WI38 (cell line): ENCODE measurements at regions not wholly inside any gene's neighbourhood (a gene's known extent, or its start where the extent isn't known, plus 50 kb on each side); places are given as distances from the start of the nearest gene placed in this dataset.

Experiments
- H3K4me3 ChIP-seq: 2 replicates; pipeline ENCODE4 v1.5.1; 2011; ENCODE audit warnings: low read depth, mild to moderate bottlenecking, control low read depth, low read length
- CTCF ChIP-seq: IDR thresholded peaks from 2 replicates; pipeline ENCODE4 v1.5.1; 2012; ENCODE audit warnings: low read depth, mild to moderate bottlenecking, control low read depth, low read length

- TF ChIP-seq CTCF, result no peak
- no peak overlapping the region for H3K4me3 ChIP-seq
These were observed 364.1 kb upstream of the KITLG start for GRCh38 chr12:88944397-88944796.

GRCh38 chr12:88940854-88941253 lies 360.6 kb upstream of the KITLG start:
- TF ChIP-seq CTCF, result no peak

GRCh38 chr12:88935856-88936255 lies 355.6 kb upstream of the KITLG start:
- no peak for TF ChIP-seq CTCF
- H3K4me3 ChIP-seq, result no peak overlapping the region

More at GRCh38 chr12:88940854-88941253, 360.6 kb upstream of the KITLG start:
- no peak overlapping the region for H3K4me3 ChIP-seq

GRCh38 chr12:88934163-88934747 lies 354.0 kb upstream of the KITLG start:
- no peak overlapping the region for H3K4me3 ChIP-seq
- no peak for TF ChIP-seq CTCF

GRCh38 chr12:88932457-88932856 lies 352.2 kb upstream of the KITLG start:
- H3K4me3 ChIP-seq, result no peak overlapping the region
- TF ChIP-seq CTCF, result no peak

- no peak for TF ChIP-seq CTCF
- H3K4me3 ChIP-seq, result no peak overlapping the region
These were observed 351.3 kb upstream of the KITLG start for GRCh38 chr12:88931598-88931997.

GRCh38 chr12:88925454-88925853 lies 345.2 kb upstream of the KITLG start:
- no peak for TF ChIP-seq CTCF
- no peak overlapping the region for H3K4me3 ChIP-seq
